SK-N-SH (cell line): ENCODE measurements at regions not wholly inside any gene's neighbourhood (a gene's known extent, or its start where the extent isn't known, plus 50 kb on each side); places are given as distances from the start of the nearest gene placed in this dataset.

ENCODE experiments used
- CTCF ChIA-PET: fragments of 300-600, 350-600 bp; formaldehyde crosslinking; extraction: SDS; loops from one replicate; lab custom pipeline; 2021; lab: Yijun Ruan, JAX
- POLR2A ChIA-PET: fragments of 350-600 bp; sonication (Branson Sonifier 250); formaldehyde crosslinking; extraction: SDS; loops from one replicate; lab custom pipeline; 2020; ENCODE audit warnings: antibody characterized with exemption, inconsistent platforms; lab: Yijun Ruan, JAX
- DNase-seq: peaks from one replicate; pipeline ENCODE4 v3.0.0; 2012
- H2AFZ ChIP-seq: fragments of 200-600 bp; sonication (generic); 2 replicates; pipeline ENCODE4 v1.8.1; 2016; ENCODE audit warnings: antibody characterized with exemption, mild to moderate bottlenecking, low read depth
- H3F3A ChIP-seq: fragments of 200-600 bp; sonication (generic); replicated peaks from 2 replicates; pipeline ENCODE3; 2016; ENCODE audit warnings: antibody characterized with exemption, mild to moderate bottlenecking; ENCODE audit not compliant: insufficient read depth
- H3K27ac ChIP-seq, 2 experiments: fragments of 200-500 bp in 1 of 2; fragments of 200-600 bp in 1 of 2; sonication (Bioruptor generic) in 1 of 2; sonication (generic), shearing (Covaris generic) in 1 of 2; 2 replicates each; pipeline versions ENCODE4 v1.5.1 to v1.6.1; 2014 to 2016; ENCODE audit warnings: low read depth in 2 of 2, inconsistent platforms in 1 of 2, low read length in 1 of 2, mild to moderate bottlenecking in 1 of 2, mixed read lengths in 1 of 2
- H3K27me3 ChIP-seq: fragments of 200-600 bp; sonication (generic), shearing (Covaris generic); 2 replicates; pipeline ENCODE4 v1.6.1; 2016; ENCODE audit warnings: mixed run types; ENCODE audit not compliant: insufficient read depth
- H3K36me3 ChIP-seq, 2 experiments: fragments of 200-500 bp in 1 of 2; fragments of 200-600 bp in 1 of 2; sonication (Bioruptor generic) in 1 of 2; sonication (generic) in 1 of 2; replicated peaks in 1 of 2; 2 replicates each; pipeline versions ENCODE3 to v1.5.1; 2014 to 2016; ENCODE audit warnings: low read length in 1 of 2, mild to moderate bottlenecking in 1 of 2; ENCODE audit not compliant: insufficient read depth in 2 of 2, control insufficient read depth in 1 of 2
- H3K4me1 ChIP-seq, 2 experiments: fragments of 200-500 bp in 1 of 2; fragments of 200-600 bp in 1 of 2; sonication (Bioruptor generic) in 1 of 2; sonication (generic), shearing (Covaris generic) in 1 of 2; 2 replicates each; pipeline versions ENCODE4 v1.5.1 to v1.6.1; 2014 to 2016; ENCODE audit warnings: low read depth in 1 of 2, low read length in 1 of 2, mixed run types in 1 of 2; ENCODE audit not compliant: insufficient read depth in 2 of 2, control insufficient read depth in 1 of 2
- H3K4me2 ChIP-seq: fragments of 200-600 bp; sonication (generic), shearing (Covaris generic); 2 replicates; pipeline ENCODE4 v1.6.1; 2017; ENCODE audit warnings: mixed run types
- H3K4me3 ChIP-seq, 2 experiments: fragments of 200-500 bp in 1 of 2; fragments of 200-600 bp in 1 of 2; sonication (Bioruptor generic) in 1 of 2; sonication (generic), shearing (Covaris generic) in 1 of 2; 2 replicates each; pipeline versions ENCODE4 v1.5.1 to v1.8.1; 2014 to 2016; ENCODE audit warnings: low read depth in 2 of 2, inconsistent platforms in 1 of 2, low read length in 1 of 2, mild to moderate bottlenecking in 1 of 2, mixed read lengths in 1 of 2, moderate library complexity in 1 of 2
- H3K79me2 ChIP-seq: fragments of 200-600 bp; sonication (generic); 2 replicates; pipeline ENCODE4 v1.8.1; 2017; ENCODE audit warnings: mild to moderate bottlenecking; ENCODE audit not compliant: insufficient read depth
- H3K9ac ChIP-seq: fragments of 200-600 bp; sonication (generic); 2 replicates; pipeline ENCODE4 v1.6.1; 2017; ENCODE audit warnings: mixed run types
- H3K9me2 ChIP-seq: fragments of 200-600 bp; sonication (generic); 2 replicates; pipeline ENCODE4 v1.6.1; 2017; ENCODE audit warnings: mixed run types
- H3K9me3 ChIP-seq: fragments of 200-600 bp; sonication (generic); 2 replicates; pipeline ENCODE4 v1.6.1; 2017; ENCODE audit warnings: mixed run types, mild to moderate bottlenecking, moderate library complexity
- H4K20me1 ChIP-seq: fragments of 200-600 bp; sonication (generic); 2 replicates; pipeline ENCODE4 v1.6.1; 2017; ENCODE audit warnings: mild to moderate bottlenecking, mixed run types; ENCODE audit not compliant: insufficient read depth
- CHD2 ChIP-seq: fragments of 150-350 bp; IDR thresholded peaks from 2 replicates; pipeline ENCODE4 v1.6.1; 2018; ENCODE audit warnings: low read length; ENCODE audit not compliant: partially characterized antibody
- ELF1 ChIP-seq: IDR thresholded peaks from 2 replicates; pipeline ENCODE4 v1.4.0; 2012
- EP300 ChIP-seq, 2 experiments: IDR thresholded peaks; 2 replicates each; pipeline versions ENCODE4 v1.4.0 to v1.6.1; 2012; ENCODE audit warnings: borderline replicate concordance in 1 of 2, low read depth in 1 of 2, low read length in 1 of 2
- EZH2phosphoT487 ChIP-seq: fragments of 200-600 bp; sonication (generic); IDR thresholded peaks from 2 replicates; pipeline ENCODE4 v1.6.1; 2017; ENCODE audit warnings: low read depth, mixed run types, mild to moderate bottlenecking, antibody characterized with exemption, moderate library complexity, borderline replicate concordance
- FOXJ3 ChIP-seq: sonication (generic); formaldehyde crosslinking; IDR thresholded peaks from 2 replicates; pipeline ENCODE4 v1.5.1; 2020; ENCODE audit warnings: mild to moderate bottlenecking, missing genetic modification reagents
- FOXM1 ChIP-seq: IDR thresholded peaks from 2 replicates; pipeline ENCODE4 v1.4.0; 2012; ENCODE audit warnings: low read depth, mild to moderate bottlenecking
- GABPA ChIP-seq: IDR thresholded peaks from 2 replicates; pipeline ENCODE4 v1.4.0; 2012; ENCODE audit warnings: low read depth, mild to moderate bottlenecking
- GATA2 ChIP-seq: sonication (generic); formaldehyde crosslinking; IDR thresholded peaks from 2 replicates; pipeline ENCODE4 v1.5.0; 2020; ENCODE audit warnings: mild to moderate bottlenecking, missing genetic modification reagents
- JUND ChIP-seq: IDR thresholded peaks from 2 replicates; pipeline ENCODE4 v1.4.0; 2012
- MEF2A ChIP-seq: IDR thresholded peaks from 2 replicates; pipeline ENCODE4 v1.4.0; 2012; ENCODE audit warnings: low read depth, borderline replicate concordance
- NFIC ChIP-seq: IDR thresholded peaks from 2 replicates; pipeline ENCODE4 v1.4.0; 2012; ENCODE audit warnings: borderline replicate concordance
- NRF1 ChIP-seq: IDR thresholded peaks from 2 replicates; pipeline ENCODE4 v1.6.1; 2012; ENCODE audit warnings: low read depth, mild to moderate bottlenecking, low read length
- RAD21 ChIP-seq: IDR thresholded peaks from 2 replicates; pipeline ENCODE4 v1.6.1; 2012; ENCODE audit warnings: mild to moderate bottlenecking, low read length
- RCOR1 ChIP-seq: fragments of 150-350 bp; IDR thresholded peaks from 2 replicates; pipeline ENCODE4 v1.6.1; 2017; ENCODE audit warnings: antibody characterized with exemption, low read length
- RXRA ChIP-seq: IDR thresholded peaks from 2 replicates; pipeline ENCODE4 v1.4.0; 2012; ENCODE audit warnings: low read depth, mild to moderate bottlenecking, borderline replicate concordance
- SIN3A ChIP-seq: IDR thresholded peaks from 2 replicates; pipeline ENCODE4 v1.6.1; 2012; ENCODE audit warnings: low read depth, mild to moderate bottlenecking, low read length, moderate library complexity, borderline replicate concordance
- TAF1 ChIP-seq: IDR thresholded peaks from 2 replicates; pipeline ENCODE4 v1.6.1; 2012; ENCODE audit warnings: low read depth, mild to moderate bottlenecking, low read length, moderate library complexity, borderline replicate concordance
- TEAD4 ChIP-seq: IDR thresholded peaks from 2 replicates; pipeline ENCODE4 v1.4.0; 2012; ENCODE audit warnings: mild to moderate bottlenecking, borderline replicate concordance; ENCODE audit not compliant: insufficient read depth
- YY1 ChIP-seq: IDR thresholded peaks from 2 replicates; pipeline ENCODE4 v1.4.0; 2012; ENCODE audit warnings: low read depth, mild to moderate bottlenecking
- WGBS: methylation state at CpG from one replicate; pipeline ENCODE4 v1.1.6; 2017; ENCODE audit warnings: low lambda C conversion rate; 5-methylcytosine and 5-hydroxymethylcytosine counted together
- TF ChIP-seq, protein P1 (sequence below): fragments of 150-350 bp; IDR thresholded peaks from 2 replicates; pipeline ENCODE4 v1.6.1; 2016; ENCODE audit warnings: mild to moderate bottlenecking, low read depth, low read length
- TF ChIP-seq, protein P2 (sequence below): fragments of 200-600 bp; sonication (generic); IDR thresholded peaks from 2 replicates; pipeline ENCODE4 v1.6.1; 2017; ENCODE audit warnings: antibody characterized with exemption, mild to moderate bottlenecking, moderate library complexity
- TF ChIP-seq, protein P3 (sequence below): IDR thresholded peaks from 2 replicates; pipeline ENCODE4 v1.4.0; 2012; ENCODE audit warnings: low read depth, borderline replicate concordance
- TF ChIP-seq, protein P4 (sequence below): IDR thresholded peaks from 2 replicates; pipeline ENCODE4 v1.6.1; 2012; ENCODE audit warnings: mild to moderate bottlenecking, low read depth, low read length, moderate library complexity
- TF ChIP-seq, protein P5 (sequence below): fragments of 150-350 bp; IDR thresholded peaks from 2 replicates; pipeline ENCODE4 v1.6.1; 2017; ENCODE audit warnings: antibody characterized with exemption, low read length, low read depth, borderline replicate concordance

DNA sequence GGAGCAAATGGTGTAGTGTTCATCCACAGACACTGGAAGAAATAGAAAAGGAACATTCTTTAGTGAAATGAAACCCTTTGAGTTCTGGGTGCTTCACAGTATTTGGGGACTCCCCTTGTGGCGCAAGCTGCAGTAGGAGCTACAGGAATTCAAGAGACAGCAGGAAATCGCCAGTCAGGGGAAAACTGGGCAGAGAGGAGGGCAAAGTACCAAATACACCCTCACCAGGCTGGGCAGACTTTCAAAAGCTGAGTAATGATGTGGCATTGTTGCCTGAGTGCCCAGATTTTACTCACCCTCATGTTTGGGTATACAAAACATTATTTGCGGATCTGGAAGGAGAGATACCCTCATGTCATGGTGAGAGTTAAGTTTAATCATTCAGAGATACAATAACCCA is 97.9 kb downstream of the SOD2 start (continued):
- TF ChIP-seq, protein P1, sequence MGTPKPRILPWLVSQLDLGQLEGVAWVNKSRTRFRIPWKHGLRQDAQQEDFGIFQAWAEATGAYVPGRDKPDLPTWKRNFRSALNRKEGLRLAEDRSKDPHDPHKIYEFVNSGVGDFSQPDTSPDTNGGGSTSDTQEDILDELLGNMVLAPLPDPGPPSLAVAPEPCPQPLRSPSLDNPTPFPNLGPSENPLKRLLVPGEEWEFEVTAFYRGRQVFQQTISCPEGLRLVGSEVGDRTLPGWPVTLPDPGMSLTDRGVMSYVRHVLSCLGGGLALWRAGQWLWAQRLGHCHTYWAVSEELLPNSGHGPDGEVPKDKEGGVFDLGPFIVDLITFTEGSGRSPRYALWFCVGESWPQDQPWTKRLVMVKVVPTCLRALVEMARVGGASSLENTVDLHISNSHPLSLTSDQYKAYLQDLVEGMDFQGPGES, result no peak

DNA sequence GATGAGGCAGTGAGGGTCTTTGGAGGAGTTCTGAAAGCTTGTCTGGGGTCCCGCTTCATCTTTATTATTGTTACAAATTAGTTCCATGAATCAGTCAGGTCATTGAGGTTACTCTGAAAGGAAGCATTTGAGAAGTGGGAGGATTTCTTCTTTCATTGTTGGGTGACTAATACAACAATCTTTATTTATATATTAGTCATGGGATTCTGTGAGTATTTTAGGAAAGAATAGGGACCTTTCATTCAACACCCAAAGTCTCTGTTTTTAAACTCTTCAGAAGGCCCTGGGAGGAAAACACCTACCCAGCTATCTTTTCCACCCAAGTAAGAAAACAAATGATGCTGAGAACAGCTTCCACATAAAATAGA is 98.3 kb downstream of the SOD2 start:
- Histone ChIP-seq H3K9me2 (no peaks in the 10 kb centered on the region), H2AFZ (peak overlapping the region; percentile 82), H3K4me1 (peaks cover 0 to 14% of the 10 kb centered on the region in 2 experiments; a peak in 2 of 4 replicates), H3K36me3 (no peaks in the 10 kb centered on the region), H4K20me1 (peaks cover 3% of the 10 kb centered on the region; the same call in 1 of the 2 replicates), H3K4me2 (peak overlapping the region; percentile 87), H3K79me2 (no peaks in the 10 kb centered on the region), H3K27me3 (no peaks in the 10 kb centered on the region), H3K4me3 (peak overlapping the region in 1 of 2 experiments; percentile 53; a peak in 2 of 4 replicates), H3F3A (peaks cover 22% of the 10 kb centered on the region), H3K27ac (peak overlapping the region in 1 of 2 experiments; percentile 100; a peak in 2 of 4 replicates), H3K9me3 (no peaks in the 10 kb centered on the region), H3K9ac (peak overlapping the region; percentile 75; the same call in 1 of the 2 replicates)
- CTCF ChIA-PET, result no interaction called here
- WGBS, result 7% methylated on average over 1 of the region's 1 CpG
- POLR2A ChIA-PET, result no interaction called here
- no peak for DNase-seq
- TF ChIP-seq NFIC (0 out of 2 replicates have a peak, but pooled peaks have one; percentile 33), RAD21 (no peak), GABPA (no peak; the same call in 1 of the 2 replicates), FOXJ3 (CRISPR knock-in tag) (no peak), EP300 (IDR thresholded peaks at IDR 0.05; ENCODE audit: borderline replicate concordance in 1 of 2, low read depth in 1 of 2, low read length in 1 of 2) (peak in 1 of 2 experiments; percentile 47; a peak in 1 of 4 replicates), RCOR1 (no peak), JUND (peak; percentile 77), FOXM1 (no peak), ELF1 (no peak), TAF1 (no peak), CHD2 (no peak), SIN3A (no peak), EZH2phosphoT487 (no peak), YY1 (no peak), NRF1 (no peak), TEAD4 (no peak), MEF2A (peak; percentile 86), RXRA (peak; percentile 88), GATA2 (CRISPR knock-in tag) (no peak)
- TF ChIP-seq, protein P2, sequence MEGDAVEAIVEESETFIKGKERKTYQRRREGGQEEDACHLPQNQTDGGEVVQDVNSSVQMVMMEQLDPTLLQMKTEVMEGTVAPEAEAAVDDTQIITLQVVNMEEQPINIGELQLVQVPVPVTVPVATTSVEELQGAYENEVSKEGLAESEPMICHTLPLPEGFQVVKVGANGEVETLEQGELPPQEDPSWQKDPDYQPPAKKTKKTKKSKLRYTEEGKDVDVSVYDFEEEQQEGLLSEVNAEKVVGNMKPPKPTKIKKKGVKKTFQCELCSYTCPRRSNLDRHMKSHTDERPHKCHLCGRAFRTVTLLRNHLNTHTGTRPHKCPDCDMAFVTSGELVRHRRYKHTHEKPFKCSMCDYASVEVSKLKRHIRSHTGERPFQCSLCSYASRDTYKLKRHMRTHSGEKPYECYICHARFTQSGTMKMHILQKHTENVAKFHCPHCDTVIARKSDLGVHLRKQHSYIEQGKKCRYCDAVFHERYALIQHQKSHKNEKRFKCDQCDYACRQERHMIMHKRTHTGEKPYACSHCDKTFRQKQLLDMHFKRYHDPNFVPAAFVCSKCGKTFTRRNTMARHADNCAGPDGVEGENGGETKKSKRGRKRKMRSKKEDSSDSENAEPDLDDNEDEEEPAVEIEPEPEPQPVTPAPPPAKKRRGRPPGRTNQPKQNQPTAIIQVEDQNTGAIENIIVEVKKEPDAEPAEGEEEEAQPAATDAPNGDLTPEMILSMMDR, result no peak
- TF ChIP-seq, protein P3, sequence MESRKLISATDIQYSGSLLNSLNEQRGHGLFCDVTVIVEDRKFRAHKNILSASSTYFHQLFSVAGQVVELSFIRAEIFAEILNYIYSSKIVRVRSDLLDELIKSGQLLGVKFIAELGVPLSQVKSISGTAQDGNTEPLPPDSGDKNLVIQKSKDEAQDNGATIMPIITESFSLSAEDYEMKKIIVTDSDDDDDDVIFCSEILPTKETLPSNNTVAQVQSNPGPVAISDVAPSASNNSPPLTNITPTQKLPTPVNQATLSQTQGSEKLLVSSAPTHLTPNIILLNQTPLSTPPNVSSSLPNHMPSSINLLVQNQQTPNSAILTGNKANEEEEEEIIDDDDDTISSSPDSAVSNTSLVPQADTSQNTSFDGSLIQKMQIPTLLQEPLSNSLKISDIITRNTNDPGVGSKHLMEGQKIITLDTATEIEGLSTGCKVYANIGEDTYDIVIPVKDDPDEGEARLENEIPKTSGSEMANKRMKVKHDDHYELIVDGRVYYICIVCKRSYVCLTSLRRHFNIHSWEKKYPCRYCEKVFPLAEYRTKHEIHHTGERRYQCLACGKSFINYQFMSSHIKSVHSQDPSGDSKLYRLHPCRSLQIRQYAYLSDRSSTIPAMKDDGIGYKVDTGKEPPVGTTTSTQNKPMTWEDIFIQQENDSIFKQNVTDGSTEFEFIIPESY, result no peak
- TF ChIP-seq, protein P4, sequence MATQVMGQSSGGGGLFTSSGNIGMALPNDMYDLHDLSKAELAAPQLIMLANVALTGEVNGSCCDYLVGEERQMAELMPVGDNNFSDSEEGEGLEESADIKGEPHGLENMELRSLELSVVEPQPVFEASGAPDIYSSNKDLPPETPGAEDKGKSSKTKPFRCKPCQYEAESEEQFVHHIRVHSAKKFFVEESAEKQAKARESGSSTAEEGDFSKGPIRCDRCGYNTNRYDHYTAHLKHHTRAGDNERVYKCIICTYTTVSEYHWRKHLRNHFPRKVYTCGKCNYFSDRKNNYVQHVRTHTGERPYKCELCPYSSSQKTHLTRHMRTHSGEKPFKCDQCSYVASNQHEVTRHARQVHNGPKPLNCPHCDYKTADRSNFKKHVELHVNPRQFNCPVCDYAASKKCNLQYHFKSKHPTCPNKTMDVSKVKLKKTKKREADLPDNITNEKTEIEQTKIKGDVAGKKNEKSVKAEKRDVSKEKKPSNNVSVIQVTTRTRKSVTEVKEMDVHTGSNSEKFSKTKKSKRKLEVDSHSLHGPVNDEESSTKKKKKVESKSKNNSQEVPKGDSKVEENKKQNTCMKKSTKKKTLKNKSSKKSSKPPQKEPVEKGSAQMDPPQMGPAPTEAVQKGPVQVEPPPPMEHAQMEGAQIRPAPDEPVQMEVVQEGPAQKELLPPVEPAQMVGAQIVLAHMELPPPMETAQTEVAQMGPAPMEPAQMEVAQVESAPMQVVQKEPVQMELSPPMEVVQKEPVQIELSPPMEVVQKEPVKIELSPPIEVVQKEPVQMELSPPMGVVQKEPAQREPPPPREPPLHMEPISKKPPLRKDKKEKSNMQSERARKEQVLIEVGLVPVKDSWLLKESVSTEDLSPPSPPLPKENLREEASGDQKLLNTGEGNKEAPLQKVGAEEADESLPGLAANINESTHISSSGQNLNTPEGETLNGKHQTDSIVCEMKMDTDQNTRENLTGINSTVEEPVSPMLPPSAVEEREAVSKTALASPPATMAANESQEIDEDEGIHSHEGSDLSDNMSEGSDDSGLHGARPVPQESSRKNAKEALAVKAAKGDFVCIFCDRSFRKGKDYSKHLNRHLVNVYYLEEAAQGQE, result no peak
- TF ChIP-seq, protein P5, sequence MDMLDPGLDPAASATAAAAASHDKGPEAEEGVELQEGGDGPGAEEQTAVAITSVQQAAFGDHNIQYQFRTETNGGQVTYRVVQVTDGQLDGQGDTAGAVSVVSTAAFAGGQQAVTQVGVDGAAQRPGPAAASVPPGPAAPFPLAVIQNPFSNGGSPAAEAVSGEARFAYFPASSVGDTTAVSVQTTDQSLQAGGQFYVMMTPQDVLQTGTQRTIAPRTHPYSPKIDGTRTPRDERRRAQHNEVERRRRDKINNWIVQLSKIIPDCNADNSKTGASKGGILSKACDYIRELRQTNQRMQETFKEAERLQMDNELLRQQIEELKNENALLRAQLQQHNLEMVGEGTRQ, result no peak
